ENCODE measurements at regions not wholly inside any gene's neighbourhood (a gene's known extent, or its start where the extent isn't known, plus 50 kb on each side); places are given as distances from the start of the nearest gene placed in this dataset.

DNA sequence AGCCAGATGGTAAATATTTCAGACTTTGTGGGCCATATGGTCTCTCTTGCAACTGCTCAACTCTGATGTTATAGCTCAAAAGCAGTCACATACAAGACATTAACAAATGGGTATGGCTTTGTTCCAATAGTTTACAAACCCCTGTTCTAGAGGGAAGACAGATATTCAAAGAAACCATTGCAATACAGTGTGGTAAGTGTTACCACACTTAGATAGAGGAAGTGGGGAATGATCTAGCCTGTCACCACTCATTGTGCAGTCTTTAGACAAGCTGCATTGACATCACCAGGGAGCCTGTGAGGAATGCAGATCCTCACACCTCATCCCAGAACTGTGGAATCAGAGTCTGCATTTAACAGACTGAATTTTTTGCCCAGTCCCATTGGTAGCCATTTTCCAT lies 80.0 kb upstream of the RGS6 start:
- H2BK20ac ChIP-seq (ENCODE audit: low read depth, low read length, poor library complexity, severe bottlenecking): no peak overlapping the region
- no peak overlapping the region for H2BK120ac ChIP-seq (ENCODE audit: low read depth, low read length, poor library complexity, severe bottlenecking)
- no peak overlapping the region for H3K4me2 ChIP-seq (ENCODE audit: insufficient read depth, insufficient read length, low read length)
- no peaks in the 10 kb centered on the region for H3K79me2 ChIP-seq (ENCODE audit: insufficient read depth, low read length)
- TF ChIP-seq, protein P1, sequence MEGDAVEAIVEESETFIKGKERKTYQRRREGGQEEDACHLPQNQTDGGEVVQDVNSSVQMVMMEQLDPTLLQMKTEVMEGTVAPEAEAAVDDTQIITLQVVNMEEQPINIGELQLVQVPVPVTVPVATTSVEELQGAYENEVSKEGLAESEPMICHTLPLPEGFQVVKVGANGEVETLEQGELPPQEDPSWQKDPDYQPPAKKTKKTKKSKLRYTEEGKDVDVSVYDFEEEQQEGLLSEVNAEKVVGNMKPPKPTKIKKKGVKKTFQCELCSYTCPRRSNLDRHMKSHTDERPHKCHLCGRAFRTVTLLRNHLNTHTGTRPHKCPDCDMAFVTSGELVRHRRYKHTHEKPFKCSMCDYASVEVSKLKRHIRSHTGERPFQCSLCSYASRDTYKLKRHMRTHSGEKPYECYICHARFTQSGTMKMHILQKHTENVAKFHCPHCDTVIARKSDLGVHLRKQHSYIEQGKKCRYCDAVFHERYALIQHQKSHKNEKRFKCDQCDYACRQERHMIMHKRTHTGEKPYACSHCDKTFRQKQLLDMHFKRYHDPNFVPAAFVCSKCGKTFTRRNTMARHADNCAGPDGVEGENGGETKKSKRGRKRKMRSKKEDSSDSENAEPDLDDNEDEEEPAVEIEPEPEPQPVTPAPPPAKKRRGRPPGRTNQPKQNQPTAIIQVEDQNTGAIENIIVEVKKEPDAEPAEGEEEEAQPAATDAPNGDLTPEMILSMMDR (conservative IDR thresholded peaks at IDR 0.05): no peak
- no peaks in the 10 kb centered on the region for H3K27me3 ChIP-seq (ENCODE audit: insufficient read depth, low read length)
- H3K23ac ChIP-seq (ENCODE audit: insufficient read length, low read depth, low read length): no peak overlapping the region
- no peaks in the 10 kb centered on the region for H3K79me1 ChIP-seq (ENCODE audit: insufficient read depth, low read depth, low read length, poor library complexity, severe bottlenecking)
- H2BK15ac ChIP-seq (ENCODE audit: low read depth, low read length): no peak overlapping the region
- H3K4me1 Mint-ChIP-seq: peaks cover 20 to 24% of the 10 kb centered on the region in 2 experiments
- no peak overlapping the region for H2AK5ac ChIP-seq (ENCODE audit: insufficient read length, low read length)
- peaks cover 18 to 55% (median 47%) of the 10 kb centered on the region in 3 experiments for H3K36me3 Mint-ChIP-seq (ENCODE audit: insufficient read depth in 1 of 3, low read depth in 3 of 3)
- DNase-seq: no peak
- H4K8ac ChIP-seq (replicated peaks; ENCODE audit: insufficient read length, low read depth, low read length): no peak overlapping the region
- peaks cover 11% of the 10 kb centered on the region for H3K9me3 ChIP-seq (ENCODE audit: control insufficient read depth, low read depth, low read length)
- H2BK5ac ChIP-seq (ENCODE audit: insufficient read length, low read length): no peak overlapping the region
- no peaks in the 10 kb centered on the region for H4K20me1 ChIP-seq (ENCODE audit: control insufficient read depth, insufficient read depth, insufficient read length)
- peaks cover 10% of the 10 kb centered on the region for H3K27me3 Mint-ChIP-seq (ENCODE audit: low read depth)
- no peak overlapping the region for H3K56ac ChIP-seq (ENCODE audit: insufficient read length, low read depth, low read length)
- H4K91ac ChIP-seq (ENCODE audit: insufficient read length, low read depth, low read length): no peak overlapping the region
- no peak overlapping the region for H2AFZ ChIP-seq (ENCODE audit: low read length)
- peaks cover 2% of the 10 kb centered on the region for H3K23me2 ChIP-seq (ENCODE audit: insufficient read length, low read depth, low read length, poor library complexity, severe bottlenecking)
- no peak overlapping the region for H3K9ac ChIP-seq (ENCODE audit: extremely low read depth, insufficient read length, low read length)
- H3K27ac ChIP-seq (ENCODE audit: insufficient read length, low read depth, low read length): no peak overlapping the region
- H3K4ac ChIP-seq (ENCODE audit: low read depth, low read length): no peak overlapping the region
- peaks cover 33 to 46% of the 10 kb centered on the region in 2 experiments for H3K9me3 Mint-ChIP-seq
- no peak overlapping the region for H3K14ac ChIP-seq (ENCODE audit: insufficient read depth, low read length)
- H3T11ph ChIP-seq (ENCODE audit: low read length): no peak overlapping the region
- H2BK12ac ChIP-seq (ENCODE audit: insufficient read length, low read depth, low read length): no peak overlapping the region
- no peak overlapping the region for H3K27ac Mint-ChIP-seq
- peaks cover 7% of the 10 kb centered on the region for H3K4me1 ChIP-seq (ENCODE audit: insufficient read depth, low read length)
- H3K4me3 Mint-ChIP-seq: no peak overlapping the region
- H3K18ac ChIP-seq (ENCODE audit: insufficient read length, low read depth, low read length): no peak overlapping the region
- H4K5ac ChIP-seq (ENCODE audit: insufficient read length, low read depth, low read length): no peak overlapping the region
